Activated naive CD4-positive, alpha-beta T cell treated with anti-CD3 and anti-CD28 coated beads for 36 hours (primary cell): ENCODE measurements at regions not wholly inside any gene's neighbourhood (a gene's known extent, or its start where the extent isn't known, plus 50 kb on each side); places are given as distances from the start of the nearest gene placed in this dataset.

ENCODE experiments used
- CTCF ChIA-PET: fragments of 350-600 bp; sonication (Branson Sonifier 250); formaldehyde crosslinking; loops from one replicate; lab custom pipeline; 2021; ENCODE audit warnings: antibody characterized with exemption; lab: Charles Lee
- DNase-seq: peaks from one replicate; pipeline ENCODE4 v3.0.0-alpha.2; 2020
- H3K27ac Mint-ChIP-seq: one replicate; pipeline ENCODE4 v1.8.0; 2021; ENCODE audit warnings: mild to moderate bottlenecking, mixed read lengths
- H3K27me3 Mint-ChIP-seq: one replicate; pipeline ENCODE4 v1.8.0; 2021; ENCODE audit warnings: low read depth, mixed read lengths
- H3K36me3 Mint-ChIP-seq: one replicate; pipeline ENCODE4 v1.8.0; 2021; ENCODE audit warnings: low read depth, mixed read lengths
- H3K4me1 Mint-ChIP-seq: one replicate; pipeline ENCODE4 v1.8.0; 2021; ENCODE audit warnings: low read depth, mixed read lengths
- H3K4me3 Mint-ChIP-seq: one replicate; pipeline ENCODE4 v1.8.0; 2021; ENCODE audit warnings: mild to moderate bottlenecking, moderate library complexity, mixed read lengths
- H3K9me3 Mint-ChIP-seq: one replicate; pipeline ENCODE4 v1.8.0; 2021; ENCODE audit warnings: mixed read lengths
- intact Hi-C: fragments of 100-400 bp; cut with micrococcal nuclease; formaldehyde crosslinking; loops from one replicate; pipeline ENCODE4 v1.15.1; 2023

- DNase-seq, result no peak
- Mint-ChIP-seq H3K27ac (no peak overlapping the region), H3K4me1 (no peaks in the 10 kb centered on the region), H3K4me3 (no peak overlapping the region), H3K27me3 (no peaks in the 10 kb centered on the region), H3K9me3 (no peaks in the 10 kb centered on the region), H3K36me3 (no peaks in the 10 kb centered on the region)
- CTCF ChIA-PET, result no interaction called here
- intact Hi-C loops, result no loop called here
Measured at GRCh38 chr4:128388796-128389195, 101.2 kb upstream of the PGRMC2 start.

- Mint-ChIP-seq H3K27me3 (no peaks in the 10 kb centered on the region), H3K9me3 (no peaks in the 10 kb centered on the region), H3K4me3 (no peak overlapping the region), H3K4me1 (no peaks in the 10 kb centered on the region), H3K36me3 (no peaks in the 10 kb centered on the region), H3K27ac (no peak overlapping the region)
- DNase-seq, result no peak
- intact Hi-C loops, result no loop called here
- CTCF ChIA-PET, result no interaction called here
Measured at GRCh38 chr4:128388352-128388630, 100.7 kb upstream of the PGRMC2 start.

GRCh38 chr4:128387600-128388351 is 100.2 kb upstream of the PGRMC2 start:
- CTCF ChIA-PET, result no interaction called here
- DNase-seq, result no peak
- Mint-ChIP-seq H3K9me3 (no peaks in the 10 kb centered on the region), H3K4me1 (no peaks in the 10 kb centered on the region), H3K27ac (no peak overlapping the region), H3K4me3 (no peak overlapping the region), H3K36me3 (no peaks in the 10 kb centered on the region), H3K27me3 (no peaks in the 10 kb centered on the region)
- intact Hi-C loops, result no loop called here

- H3K27ac Mint-ChIP-seq, result no peak overlapping the region
- no peaks in the 10 kb centered on the region for H3K27me3 Mint-ChIP-seq
- DNase-seq, result no peak
- no peak overlapping the region for H3K4me3 Mint-ChIP-seq
- H3K9me3 Mint-ChIP-seq, result no peaks in the 10 kb centered on the region
- CTCF ChIA-PET, result no interaction called here
- H3K36me3 Mint-ChIP-seq, result no peaks in the 10 kb centered on the region
- no peaks in the 10 kb centered on the region for H3K4me1 Mint-ChIP-seq
- intact Hi-C loops, result no loop called here
Measured at GRCh38 chr4:128386761-128387599, 99.4 kb upstream of the PGRMC2 start.

GRCh38 chr4:128385683-128386304 is 98.2 kb upstream of the PGRMC2 start:
- Mint-ChIP-seq H3K4me3 (no peak overlapping the region), H3K4me1 (no peaks in the 10 kb centered on the region), H3K36me3 (no peaks in the 10 kb centered on the region), H3K9me3 (no peaks in the 10 kb centered on the region), H3K27ac (no peak overlapping the region), H3K27me3 (no peaks in the 10 kb centered on the region)
- DNase-seq, result no peak
- intact Hi-C loops, result no loop called here
- CTCF ChIA-PET, result no interaction called here

GRCh38 chr4:128384765-128385598 is 97.4 kb upstream of the PGRMC2 start:
- Mint-ChIP-seq H3K4me1 (peaks cover 2% of the 10 kb centered on the region), H3K9me3 (no peaks in the 10 kb centered on the region), H3K27me3 (no peaks in the 10 kb centered on the region), H3K4me3 (no peak overlapping the region), H3K27ac (no peak overlapping the region), H3K36me3 (no peaks in the 10 kb centered on the region)
- CTCF ChIA-PET, result interaction anchor here (1.0 kb wide), 1 partner anchor 19 kb away, joined by 3 read pairs; no protein-coding TSS in a partner anchor
- no peak for DNase-seq
- intact Hi-C loops, result no loop called here

- H3K4me1 Mint-ChIP-seq, result peaks cover 2% of the 10 kb centered on the region
- CTCF ChIA-PET, result interaction anchor here (1.0 kb wide), 1 partner anchor 20 kb away, joined by 3 read pairs; no protein-coding TSS in a partner anchor
- intact Hi-C loops, result no loop called here
- no peak overlapping the region for H3K4me3 Mint-ChIP-seq
- H3K9me3 Mint-ChIP-seq, result no peaks in the 10 kb centered on the region
- no peaks in the 10 kb centered on the region for H3K36me3 Mint-ChIP-seq
- DNase-seq, result no peak
- no peak overlapping the region for H3K27ac Mint-ChIP-seq
- no peaks in the 10 kb centered on the region for H3K27me3 Mint-ChIP-seq
Measured at GRCh38 chr4:128384091-128384520, 96.5 kb upstream of the PGRMC2 start.

- Mint-ChIP-seq H3K4me1 (peaks cover 2% of the 10 kb centered on the region), H3K9me3 (peaks cover 4% of the 10 kb centered on the region), H3K36me3 (peaks cover 3% of the 10 kb centered on the region), H3K27me3 (no peaks in the 10 kb centered on the region), H3K4me3 (no peak overlapping the region), H3K27ac (no peak overlapping the region)
- intact Hi-C loops, result no loop called here
- no peak for DNase-seq
- CTCF ChIA-PET, result interaction anchor here (1.6 kb wide), 1 partner anchor 8 kb away, joined by 4 read pairs; no protein-coding TSS in a partner anchor
Measured at GRCh38 chr4:128381748-128382559, 94.3 kb upstream of the PGRMC2 start.

GRCh38 chr4:128380306-128380705 is 92.7 kb upstream of the PGRMC2 start:
- H3K27ac Mint-ChIP-seq, result no peak overlapping the region
- H3K4me3 Mint-ChIP-seq, result no peak overlapping the region
- peaks cover 13% of the 10 kb centered on the region for H3K9me3 Mint-ChIP-seq
- no peaks in the 10 kb centered on the region for H3K27me3 Mint-ChIP-seq
- DNase-seq, result no peak
- CTCF ChIA-PET, result interaction anchor here (0.6 kb wide), 1 partner anchor 33 kb away, joined by 3 read pairs; no protein-coding TSS in a partner anchor
- peaks cover 2% of the 10 kb centered on the region for H3K4me1 Mint-ChIP-seq
- H3K36me3 Mint-ChIP-seq, result peaks cover 9% of the 10 kb centered on the region
- intact Hi-C loops, result no loop called here

GRCh38 chr4:128379860-128380259 is 92.2 kb upstream of the PGRMC2 start:
- Mint-ChIP-seq H3K9me3 (peaks cover 13% of the 10 kb centered on the region), H3K36me3 (peaks cover 9% of the 10 kb centered on the region), H3K4me1 (peaks cover 2% of the 10 kb centered on the region), H3K27ac (no peak overlapping the region), H3K27me3 (no peaks in the 10 kb centered on the region), H3K4me3 (no peak overlapping the region)
- CTCF ChIA-PET, result interaction anchor here (0.6 kb wide), 1 partner anchor 34 kb away, joined by 3 read pairs; no protein-coding TSS in a partner anchor
- peak; percentile 24 for DNase-seq
- intact Hi-C loops, result no loop called here

GRCh38 chr4:128378668-128379067 is 91.1 kb upstream of the PGRMC2 start:
- peaks cover 9% of the 10 kb centered on the region for H3K36me3 Mint-ChIP-seq
- peaks cover 2% of the 10 kb centered on the region for H3K4me1 Mint-ChIP-seq
- intact Hi-C loops, result no loop called here
- H3K9me3 Mint-ChIP-seq, result peaks cover 13% of the 10 kb centered on the region
- CTCF ChIA-PET, result interaction anchor here (0.6 kb wide), 1 partner anchor 541 kb away, joined by 4 read pairs; no protein-coding TSS in a partner anchor
- H3K27ac Mint-ChIP-seq, result no peak overlapping the region
- H3K27me3 Mint-ChIP-seq, result no peaks in the 10 kb centered on the region
- H3K4me3 Mint-ChIP-seq, result no peak overlapping the region
- no peak for DNase-seq
